ENCODE measurements at regions not wholly inside any gene's neighbourhood (a gene's known extent, or its start where the extent isn't known, plus 50 kb on each side); places are given as distances from the start of the nearest gene placed in this dataset.
"Not testable (repeated sequence)": the region's sequence is repeated elsewhere in the genome, so short reads cannot be mapped to it uniquely, and the experiment has no call there.

DNA sequence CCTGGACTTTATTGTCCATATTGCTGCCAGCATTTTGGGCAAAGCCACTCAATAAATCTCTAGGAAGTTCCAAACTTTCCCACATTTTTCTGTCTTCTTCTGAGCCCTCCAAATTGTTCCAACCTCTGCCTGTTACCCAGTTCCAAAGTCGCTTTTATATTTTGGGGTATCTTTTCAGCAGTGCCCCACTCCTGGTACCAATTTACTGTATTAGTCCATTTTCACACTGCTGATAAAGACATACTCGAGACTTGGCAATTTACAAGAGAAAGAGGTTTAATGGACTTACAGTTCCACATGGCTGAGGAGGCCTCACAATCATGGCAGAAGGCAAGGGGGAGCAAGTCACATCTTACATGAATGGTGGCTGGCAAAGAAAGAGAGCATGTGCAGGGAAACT is 53.4 kb downstream of the AHSP start:
- intact Hi-C loops (cut with DNase I); H3K4me1 ChIP-seq; H3K27ac ChIP-seq (replicated peaks in 1 of 4); H3K27me3 ChIP-seq; H3K36me3 ChIP-seq; DNase-seq (ENCODE audit: extremely low spot score); H3K4me3 ChIP-seq: not testable (repeated sequence)
- WGBS = 56% methylated on average over 2 of the region's 2 CpGs
- peaks cover 0 to 19% (median 14%) of the 10 kb centered on the region in 4 donors for H3K9me3 ChIP-seq

DNA sequence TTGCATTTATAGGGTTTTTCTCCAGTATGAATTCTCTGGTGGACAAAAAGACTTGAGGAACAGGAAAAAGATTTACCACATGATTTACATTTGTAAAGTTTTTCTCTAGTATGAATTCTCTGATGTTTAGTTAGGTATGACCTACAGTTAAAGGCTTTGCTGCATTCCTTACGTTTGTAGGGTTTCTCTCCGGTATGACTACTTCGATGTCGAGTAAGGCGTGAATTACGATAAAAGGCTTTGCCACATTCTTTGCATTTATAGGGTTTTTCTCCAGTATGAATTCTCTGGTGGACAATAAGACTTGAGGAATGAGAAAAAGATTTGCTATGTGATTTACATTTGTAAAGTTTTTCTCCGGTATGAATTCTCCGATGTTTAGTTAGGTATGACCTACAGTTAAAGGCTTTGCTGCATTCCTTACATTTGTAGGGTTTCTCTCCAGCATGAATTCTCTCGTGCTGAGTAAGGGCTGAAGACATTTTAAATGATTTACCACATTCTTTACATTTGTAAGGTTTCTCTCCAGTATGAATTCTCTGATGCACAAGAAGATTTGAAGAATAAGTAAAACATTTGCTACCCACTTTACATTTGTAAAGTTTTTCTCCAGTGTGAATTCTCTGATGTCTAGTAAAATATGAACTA is 74.2 kb downstream of the AHSP start:
- H3K27ac ChIP-seq (replicated peaks in 1 of 4); H3K36me3 ChIP-seq; intact Hi-C loops (cut with DNase I); H3K4me1 ChIP-seq; H3K27me3 ChIP-seq; DNase-seq (ENCODE audit: extremely low spot score); H3K4me3 ChIP-seq: not testable (repeated sequence)
- 81% methylated on average over 9 of the region's 9 CpGs for WGBS
- H3K9me3 ChIP-seq = peaks cover 0 to 69% (median 58%) of the 10 kb centered on the region in 4 donors

GRCh38 chr16:31618130-31618529 is 90.4 kb downstream of the AHSP start:
- Histone ChIP-seq H3K27ac (replicated peaks in 1 of 4) (no peak overlapping the region), H3K36me3 (no peaks in the 10 kb centered on the region), H3K27me3 (no peaks in the 10 kb centered on the region), H3K9me3 (peaks cover 0 to 5% (median 2%) of the 10 kb centered on the region in 4 donors), H3K4me1 (no peaks in the 10 kb centered on the region), H3K4me3 (no peak overlapping the region)
- TF ChIP-seq POLR2AphosphoS5 (IDR thresholded peaks at IDR 0.05) (no peak), EP300 (IDR thresholded peaks at IDR 0.05) (no peak), POLR2A (IDR thresholded peaks at IDR 0.05; ENCODE audit: low read depth) (no peak)
- TF ChIP-seq, protein P1, sequence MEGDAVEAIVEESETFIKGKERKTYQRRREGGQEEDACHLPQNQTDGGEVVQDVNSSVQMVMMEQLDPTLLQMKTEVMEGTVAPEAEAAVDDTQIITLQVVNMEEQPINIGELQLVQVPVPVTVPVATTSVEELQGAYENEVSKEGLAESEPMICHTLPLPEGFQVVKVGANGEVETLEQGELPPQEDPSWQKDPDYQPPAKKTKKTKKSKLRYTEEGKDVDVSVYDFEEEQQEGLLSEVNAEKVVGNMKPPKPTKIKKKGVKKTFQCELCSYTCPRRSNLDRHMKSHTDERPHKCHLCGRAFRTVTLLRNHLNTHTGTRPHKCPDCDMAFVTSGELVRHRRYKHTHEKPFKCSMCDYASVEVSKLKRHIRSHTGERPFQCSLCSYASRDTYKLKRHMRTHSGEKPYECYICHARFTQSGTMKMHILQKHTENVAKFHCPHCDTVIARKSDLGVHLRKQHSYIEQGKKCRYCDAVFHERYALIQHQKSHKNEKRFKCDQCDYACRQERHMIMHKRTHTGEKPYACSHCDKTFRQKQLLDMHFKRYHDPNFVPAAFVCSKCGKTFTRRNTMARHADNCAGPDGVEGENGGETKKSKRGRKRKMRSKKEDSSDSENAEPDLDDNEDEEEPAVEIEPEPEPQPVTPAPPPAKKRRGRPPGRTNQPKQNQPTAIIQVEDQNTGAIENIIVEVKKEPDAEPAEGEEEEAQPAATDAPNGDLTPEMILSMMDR (IDR thresholded peaks at IDR 0.05) = no peak
- no peak for DNase-seq (ENCODE audit: extremely low spot score)
- intact Hi-C loops (cut with DNase I) = no loop called here

DNA sequence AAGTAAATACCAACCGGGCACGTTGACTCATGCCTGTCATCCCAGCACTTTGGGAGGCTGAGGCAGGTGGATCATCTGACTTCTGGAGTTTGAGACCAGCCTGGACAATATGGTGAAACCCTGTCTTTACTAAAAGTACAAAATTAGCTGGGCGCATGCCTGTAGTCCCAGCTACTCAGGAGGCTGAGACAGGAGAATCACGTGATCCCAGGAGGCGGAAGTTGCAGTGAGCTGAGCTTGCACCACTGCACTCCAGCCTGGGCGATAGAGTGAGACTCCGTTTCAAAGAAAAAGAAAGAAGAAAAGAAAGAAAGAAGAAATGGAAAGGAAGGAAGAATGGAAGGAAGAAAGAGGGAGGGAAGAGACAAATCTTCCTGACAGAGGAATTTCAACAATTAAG is 108.7 kb downstream of the AHSP start:
- Histone ChIP-seq H3K4me1 (no peaks in the 10 kb centered on the region), H3K27ac (replicated peaks in 1 of 4) (no peak overlapping the region), H3K36me3 (no peaks in the 10 kb centered on the region), H3K27me3 (peaks cover 0 to 15% (median 0%) of the 10 kb centered on the region in 4 donors), H3K4me3 (no peak overlapping the region), H3K9me3 (no peaks in the 10 kb centered on the region)
- TF ChIP-seq POLR2AphosphoS5 (IDR thresholded peaks at IDR 0.05) = no peak
- TF ChIP-seq EP300 (IDR thresholded peaks at IDR 0.05) = no peak
- no peak for TF ChIP-seq POLR2A (IDR thresholded peaks at IDR 0.05; ENCODE audit: low read depth)
- TF ChIP-seq, protein P1 (IDR thresholded peaks at IDR 0.05) = no peak
- DNase-seq (ENCODE audit: extremely low spot score) = no peak
- intact Hi-C loops (cut with DNase I) = no loop called here
- WGBS = 88% methylated on average over 7 of the region's 7 CpGs

DNA sequence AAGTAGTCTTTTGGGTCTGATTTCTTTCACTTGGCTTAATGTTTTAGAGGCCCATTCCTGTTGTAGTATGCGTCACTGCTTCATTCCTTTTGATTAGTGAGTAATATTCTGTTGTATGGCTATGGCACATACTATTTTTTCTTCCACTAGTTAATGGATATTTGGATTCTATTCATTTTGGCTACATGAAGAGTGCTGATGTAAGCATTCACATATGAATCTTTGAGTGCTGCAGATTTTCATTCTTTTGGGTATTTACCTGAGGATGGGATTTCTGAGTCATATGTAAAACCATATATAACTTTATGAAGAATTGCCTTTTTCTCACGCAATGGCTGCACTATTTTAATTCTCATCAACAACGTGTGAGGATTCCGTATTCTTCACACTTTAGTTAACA is 113.6 kb downstream of the AHSP start:
- intact Hi-C loops (cut with DNase I) = no loop called here
- Histone ChIP-seq H3K36me3 (no peaks in the 10 kb centered on the region), H3K27ac (replicated peaks in 1 of 4) (no peak overlapping the region), H3K4me1 (no peaks in the 10 kb centered on the region), H3K9me3 (no peaks in the 10 kb centered on the region), H3K4me3 (no peak overlapping the region), H3K27me3 (peaks cover 0 to 15% (median 0%) of the 10 kb centered on the region in 4 donors)
- DNase-seq (ENCODE audit: extremely low spot score) = no peak
- TF ChIP-seq, protein P1 (IDR thresholded peaks at IDR 0.05) = no peak
- no peak for TF ChIP-seq POLR2AphosphoS5 (IDR thresholded peaks at IDR 0.05)
- TF ChIP-seq EP300 (IDR thresholded peaks at IDR 0.05) = no peak
- no peak for TF ChIP-seq POLR2A (IDR thresholded peaks at IDR 0.05; ENCODE audit: low read depth)
- 82% methylated on average over 4 of the region's 4 CpGs for WGBS

DNA sequence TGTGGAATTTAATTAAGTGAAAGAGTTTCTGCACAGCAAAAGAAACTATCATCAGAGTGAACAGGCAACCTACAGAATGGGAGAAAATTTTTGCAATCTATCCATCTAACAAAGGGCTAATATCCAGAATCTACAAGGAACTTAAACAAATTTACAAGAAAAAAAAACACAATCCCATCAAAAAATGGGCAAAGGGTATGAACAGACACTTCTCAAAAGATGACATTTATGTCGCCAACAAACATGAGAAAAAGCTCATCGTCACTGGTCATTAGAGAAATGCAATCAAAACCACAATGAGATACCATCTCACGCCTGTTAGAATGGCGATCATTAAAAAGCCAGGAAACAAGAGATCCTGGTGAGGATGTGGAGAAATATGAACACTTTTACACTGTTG is 128.0 kb downstream of the AHSP start:
- H3K27ac ChIP-seq (replicated peaks in 1 of 4); intact Hi-C loops (cut with DNase I); H3K4me1 ChIP-seq; H3K27me3 ChIP-seq; DNase-seq (ENCODE audit: extremely low spot score); H3K36me3 ChIP-seq; H3K4me3 ChIP-seq: not testable (repeated sequence)
- WGBS = 80% methylated on average over 4 of the region's 4 CpGs
- H3K9me3 ChIP-seq = peaks cover 0 to 15% (median 9%) of the 10 kb centered on the region in 4 donors

Data from esophagus muscularis mucosa (tissue), 4 donors.